ENCODE measurements at regions not wholly inside any gene's neighbourhood (a gene's known extent, or its start where the extent isn't known, plus 50 kb on each side); places are given as distances from the start of the nearest gene placed in this dataset.

DNA sequence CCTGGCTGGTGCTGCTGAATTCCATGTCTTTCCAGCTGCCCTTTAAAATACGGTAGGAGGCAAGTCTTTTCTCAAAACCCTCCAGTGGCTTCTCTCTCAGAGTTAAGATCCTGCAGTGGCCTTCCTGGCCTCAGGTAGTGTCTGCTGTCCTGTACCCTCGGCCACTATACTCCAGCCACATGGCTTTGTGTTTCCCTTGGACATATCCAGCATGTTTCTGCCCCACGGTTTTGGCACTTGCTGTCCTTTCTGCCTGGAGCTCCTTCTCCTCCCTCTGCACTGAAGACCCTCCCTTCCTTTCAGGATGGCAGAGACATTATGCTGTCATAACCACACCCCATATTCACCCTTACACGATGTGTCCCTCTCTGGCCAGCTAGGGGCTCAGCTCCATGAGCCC lies 76.5 kb upstream of the B3GAT1 start:
- DNase-seq (ENCODE audit: low read depth in 4 of 4, low spot score in 1 of 4) = no peak

DNA sequence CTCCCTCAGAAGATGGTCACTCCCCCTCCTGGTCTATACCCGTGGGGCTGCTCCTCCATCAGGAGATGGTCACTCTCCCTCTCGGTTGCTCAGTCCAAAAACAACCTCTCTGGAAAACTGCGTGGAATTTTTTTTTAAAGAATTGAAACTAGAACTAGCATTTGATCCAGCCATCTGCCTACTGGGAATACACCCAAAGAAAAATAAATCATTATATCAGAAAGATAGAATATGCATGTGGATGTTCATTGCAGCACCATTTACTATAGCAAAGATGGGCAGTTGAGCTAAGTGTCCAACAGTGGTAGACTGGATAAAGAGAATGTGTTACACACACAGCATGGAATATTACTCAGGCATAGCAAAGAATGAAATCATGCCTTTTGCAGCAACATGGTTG lies 75.7 kb upstream of the B3GAT1 start:
- no peak for DNase-seq (ENCODE audit: low read depth in 4 of 4, low spot score in 1 of 4)

GRCh38 chr11:134486704-134487103 lies 74.7 kb upstream of the B3GAT1 start:
- DNase-seq (ENCODE audit: low read depth in 4 of 4, low spot score in 1 of 4) = no peak

DNA sequence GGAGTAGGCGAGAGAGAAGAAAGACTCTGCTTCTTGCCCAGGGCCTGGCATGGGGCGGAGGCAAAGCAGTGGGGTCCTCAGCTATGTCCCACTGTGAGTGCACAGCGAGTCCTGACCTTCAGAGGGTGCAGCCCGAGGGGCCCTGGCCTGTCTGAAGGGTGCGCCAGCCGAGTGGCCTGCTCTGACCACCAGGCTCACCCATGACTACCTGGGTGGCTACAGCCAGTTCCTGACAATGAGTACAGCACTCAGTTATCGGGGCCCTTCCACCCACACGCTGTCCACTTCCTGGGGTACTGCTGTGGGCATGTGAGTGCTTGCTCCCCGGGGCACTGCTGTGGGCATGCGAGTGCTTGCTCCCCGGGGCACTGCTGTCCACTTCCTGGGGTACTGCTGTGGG lies 74.1 kb upstream of the B3GAT1 start:
- DNase-seq (ENCODE audit: low read depth in 4 of 4, low spot score in 1 of 4) = no peak

DNA sequence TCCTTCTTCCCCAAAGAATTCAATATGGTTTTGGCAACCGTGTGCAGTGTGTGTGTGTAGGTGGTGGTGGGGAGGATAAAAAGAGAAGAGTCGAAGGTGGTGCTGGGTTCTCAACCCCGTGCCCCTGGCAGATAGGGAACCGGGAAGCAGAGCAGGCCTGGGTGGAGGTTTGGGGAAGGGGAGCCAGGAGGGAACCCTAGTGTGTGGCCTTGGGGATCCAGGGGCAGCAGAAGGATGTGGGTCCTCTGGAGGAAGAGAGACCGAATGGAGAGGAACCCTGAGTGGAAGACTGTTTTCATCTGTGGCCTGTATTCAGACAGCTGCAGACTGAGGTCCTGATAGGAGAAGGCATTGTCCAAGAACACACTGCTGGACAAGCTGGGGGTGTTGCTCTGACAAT lies 73.3 kb upstream of the B3GAT1 start:
- no peak for DNase-seq (ENCODE audit: low read depth in 4 of 4, low spot score in 1 of 4)

GRCh38 chr11:134483857-134484256 lies 71.8 kb upstream of the B3GAT1 start:
- no peak for DNase-seq (ENCODE audit: low read depth in 4 of 4, low spot score in 1 of 4)

- DNase-seq (ENCODE audit: low read depth in 4 of 4, low spot score in 1 of 4) = no peak
Observed at GRCh38 chr11:134483291-134483690, 71.2 kb upstream of the B3GAT1 start.

GRCh38 chr11:134482865-134483264 lies 70.8 kb upstream of the B3GAT1 start:
- DNase-seq (ENCODE audit: low read depth in 4 of 4, low spot score in 1 of 4) = no peak

DNA sequence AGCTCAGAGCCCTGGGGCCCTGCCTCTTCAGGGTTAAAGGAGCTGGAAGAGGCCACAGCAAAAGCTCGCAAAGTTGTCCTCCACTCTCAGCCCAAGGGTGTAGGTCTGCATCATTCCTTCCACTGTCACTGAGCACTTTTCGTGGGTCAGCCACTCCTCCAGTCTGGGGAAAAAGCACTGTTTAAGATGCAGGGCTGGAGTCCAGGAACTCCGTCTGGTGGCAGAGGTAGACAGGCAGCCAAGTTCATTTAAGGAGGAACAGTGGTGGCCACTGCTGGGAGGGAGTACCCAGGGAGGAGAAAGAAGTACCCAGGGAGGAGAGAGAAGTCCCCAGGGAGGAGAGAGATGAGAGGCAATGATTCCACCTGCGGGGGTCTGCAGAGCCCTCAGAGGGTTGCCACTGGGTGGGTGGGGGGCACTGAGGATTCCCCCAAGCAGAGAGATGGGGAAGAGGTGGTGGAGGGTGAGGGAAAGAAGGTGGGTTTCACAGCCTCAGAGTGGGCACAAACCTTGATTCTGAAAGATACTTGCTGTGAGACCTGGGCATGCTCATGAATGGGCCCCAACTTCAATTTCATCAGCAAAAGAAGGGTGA lies 70.0 kb upstream of the B3GAT1 start:
- no peak for DNase-seq (ENCODE audit: low read depth in 4 of 4, low spot score in 1 of 4)

DNA sequence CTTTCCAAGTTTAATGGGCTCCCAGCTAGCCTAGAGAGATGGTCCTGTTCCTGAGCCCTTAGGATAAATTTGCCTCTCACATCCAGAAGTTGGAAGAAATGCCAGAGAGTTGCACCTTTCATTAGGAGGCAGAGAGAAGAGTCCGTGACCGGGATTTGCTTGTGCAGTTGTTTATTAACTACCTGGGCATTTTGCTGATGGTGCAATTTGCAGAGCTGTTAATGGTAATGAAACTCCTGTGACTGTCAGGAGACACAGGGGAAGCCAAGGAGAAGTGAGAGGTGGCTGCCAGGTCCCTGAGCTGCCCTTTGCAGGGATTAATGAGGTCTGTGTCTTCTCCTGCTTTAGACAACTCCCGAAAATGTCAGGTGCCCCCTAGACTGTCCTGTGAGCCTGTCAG lies 69.1 kb upstream of the B3GAT1 start:
- no peak for DNase-seq (ENCODE audit: low read depth in 4 of 4, low spot score in 1 of 4)

- no peak for DNase-seq (ENCODE audit: low read depth in 4 of 4, low spot score in 1 of 4)
Observed at GRCh38 chr11:134480136-134480712, 68.2 kb upstream of the B3GAT1 start.

DNA sequence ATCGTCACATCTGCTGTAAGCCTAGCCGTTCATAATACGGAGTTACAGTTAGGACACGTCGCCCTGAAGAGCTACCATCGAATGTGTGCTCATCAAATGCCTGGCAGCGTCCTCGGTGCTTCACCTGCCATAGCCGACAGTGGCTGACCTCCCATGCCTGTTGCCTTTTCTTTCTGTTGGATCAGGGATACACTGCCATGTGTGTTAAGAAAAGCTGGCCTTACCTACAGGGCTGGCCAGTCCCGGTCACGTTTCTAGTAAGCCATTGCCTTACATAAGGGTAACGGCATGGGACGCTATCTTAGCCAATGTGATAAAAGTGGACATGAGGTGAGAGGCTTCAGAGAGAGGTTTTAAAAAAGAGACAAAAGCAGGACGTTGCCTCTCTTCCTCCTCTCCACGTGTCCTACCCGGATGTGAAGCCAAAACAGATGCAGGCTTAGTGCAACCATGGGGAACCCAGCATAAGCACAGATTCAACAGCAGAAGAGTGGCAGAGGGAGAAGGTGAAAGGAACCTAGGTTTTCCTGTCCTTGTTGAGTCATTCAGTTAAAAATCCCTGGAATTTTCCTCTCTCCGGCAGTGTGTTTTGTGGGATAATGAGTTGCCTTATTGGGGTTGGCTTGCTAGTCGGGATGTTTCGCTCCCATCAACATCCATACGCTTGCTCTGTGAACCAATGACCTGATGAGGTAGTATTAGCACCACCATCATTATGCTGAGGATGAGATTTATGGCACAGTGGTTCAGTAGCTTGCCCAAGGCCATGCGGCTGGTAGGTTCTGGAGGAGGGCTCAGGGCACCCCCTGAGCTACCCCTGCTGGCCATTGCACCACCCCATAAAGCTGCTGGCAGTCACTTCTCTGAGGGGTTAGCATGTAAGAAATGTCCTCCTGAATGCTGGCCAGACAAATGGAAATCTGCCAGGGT lies 67.4 kb upstream of the B3GAT1 start:
- DNase-seq (ENCODE audit: low read depth in 4 of 4, low spot score in 1 of 4) = no peak

- DNase-seq (ENCODE audit: low read depth in 4 of 4, low spot score in 1 of 4) = no peak
Observed at GRCh38 chr11:134478611-134479010, 66.6 kb upstream of the B3GAT1 start.

DNA sequence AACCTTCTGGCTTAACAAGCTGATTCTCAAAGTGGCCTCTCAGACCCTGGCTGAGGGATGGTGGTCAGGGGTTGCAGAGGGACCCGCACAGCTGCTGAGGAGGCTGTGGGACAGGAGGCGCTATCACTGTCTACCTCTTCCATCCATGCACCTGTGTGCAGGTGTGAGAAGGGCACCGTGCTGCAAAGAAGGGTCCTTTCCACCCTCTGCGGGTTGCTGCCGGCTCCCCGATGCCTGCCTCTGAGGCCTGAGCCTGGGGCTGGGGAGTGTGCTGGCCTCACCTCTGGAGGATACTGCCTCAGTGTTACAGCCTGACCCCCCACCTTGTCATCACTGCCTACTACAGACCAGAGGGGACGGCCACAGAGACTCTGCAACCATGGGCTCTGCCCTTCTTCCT lies 66.1 kb upstream of the B3GAT1 start:
- no peak for DNase-seq (ENCODE audit: low read depth in 4 of 4, low spot score in 1 of 4)

DNA sequence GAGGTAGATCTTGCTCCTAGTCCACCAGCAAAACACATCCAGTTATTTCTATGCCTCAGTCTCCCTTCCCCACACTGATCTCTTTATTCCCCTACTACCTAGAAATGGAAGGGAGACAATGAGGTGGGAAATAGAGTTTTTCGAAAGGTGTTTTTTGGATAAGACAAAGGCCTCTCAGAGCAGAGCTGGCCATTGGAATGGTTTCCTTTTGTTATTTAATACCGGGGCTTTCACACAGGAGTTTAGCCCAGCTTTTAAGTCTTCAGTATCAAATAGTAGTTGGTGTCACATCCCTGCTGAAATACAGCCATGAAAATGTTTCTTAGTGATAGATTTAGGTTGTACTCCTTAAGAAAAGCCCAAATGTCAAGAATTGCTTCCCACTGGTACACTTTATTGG lies 65.4 kb upstream of the B3GAT1 start:
- DNase-seq (ENCODE audit: low read depth in 4 of 4, low spot score in 1 of 4) = no peak

GRCh38 chr11:134476435-134477021 lies 64.5 kb upstream of the B3GAT1 start:
- DNase-seq (ENCODE audit: low read depth in 4 of 4, low spot score in 1 of 4) = no peak

- no peak for DNase-seq (ENCODE audit: low read depth in 4 of 4, low spot score in 1 of 4)
Observed at GRCh38 chr11:134475951-134476350, 63.9 kb upstream of the B3GAT1 start.

- no peak for DNase-seq (ENCODE audit: low read depth in 4 of 4, low spot score in 1 of 4)
Observed at GRCh38 chr11:134474942-134475341, 62.9 kb upstream of the B3GAT1 start.

DNA sequence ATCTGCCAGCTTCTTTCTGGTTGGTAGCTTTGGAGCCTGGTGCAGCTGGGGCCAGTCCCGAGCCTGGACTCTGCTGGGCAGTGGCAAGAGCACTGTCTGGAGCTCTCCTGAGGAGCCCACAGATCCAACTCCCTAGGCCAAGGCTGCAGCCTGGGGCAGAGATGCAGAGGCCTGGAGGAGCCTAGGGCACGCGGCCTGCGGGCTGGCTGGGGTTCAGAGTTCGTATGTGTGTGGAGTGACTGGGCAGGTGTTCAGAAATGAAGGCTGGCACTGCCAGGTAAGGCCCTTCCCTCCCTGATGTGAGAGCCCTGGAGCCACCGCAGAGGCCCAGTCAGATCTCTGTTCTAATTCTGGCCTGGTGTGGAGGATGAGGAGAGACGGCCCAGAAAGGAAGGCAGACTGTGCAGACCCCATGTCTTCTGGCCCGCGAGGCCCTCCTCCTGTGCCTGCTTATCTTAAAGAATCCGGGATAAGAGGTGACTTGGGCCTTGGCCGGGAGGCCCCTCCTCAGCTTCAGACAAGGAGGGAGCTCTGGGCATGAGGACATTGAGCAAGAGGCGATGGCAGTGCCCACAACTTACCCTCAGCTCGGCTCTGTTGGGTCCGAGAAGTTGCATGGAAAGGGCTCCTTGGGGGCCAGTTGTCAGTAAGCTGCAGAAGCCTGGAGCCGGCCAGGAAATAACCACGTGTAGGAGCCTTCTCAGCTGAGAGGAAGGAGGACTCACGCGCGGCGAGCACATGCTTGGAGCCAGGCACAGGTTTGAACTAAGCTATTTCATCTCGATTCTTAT lies 62.2 kb upstream of the B3GAT1 start:
- DNase-seq (ENCODE audit: low read depth in 4 of 4, low spot score in 1 of 4) = no peak

GRCh38 chr11:134471716-134472455 lies 59.8 kb upstream of the B3GAT1 start:
- no peak for DNase-seq (ENCODE audit: low read depth in 4 of 4, low spot score in 1 of 4)

Measured in stimulated activated CD4-positive, alpha-beta T cell treated with anti-CD3 and anti-CD28 coated beads, Interleukin-1b, Interleukin-23, amount 100 ng/mL, for 24 hours (primary cell).